ENCODE measurements at regions not wholly inside any gene's neighbourhood (a gene's known extent, or its start where the extent isn't known, plus 50 kb on each side); places are given as distances from the start of the nearest gene placed in this dataset.

DNA sequence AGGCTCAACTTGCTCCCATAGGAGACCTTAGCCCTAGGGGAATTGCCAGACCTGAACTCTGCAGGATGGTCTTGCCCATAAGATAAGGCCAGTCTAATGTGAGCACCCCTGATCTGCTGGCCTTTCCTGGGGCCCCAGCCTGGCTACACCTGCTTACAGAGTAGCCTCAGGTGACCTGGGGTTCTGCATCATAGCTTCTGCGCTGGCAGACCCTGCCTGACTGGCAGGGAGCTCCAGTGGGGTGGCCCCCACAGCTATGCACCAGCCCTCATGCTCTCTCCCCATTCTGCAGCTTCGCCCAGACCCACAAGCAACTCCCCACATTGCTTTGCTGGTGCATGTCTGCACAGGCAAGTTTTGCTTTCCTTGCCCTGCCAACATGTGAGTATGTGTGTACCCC is 371.3 kb upstream of the CLEC14A start:
- no peak overlapping the region for H3K4me3 ChIP-seq
- DNase-seq (ENCODE audit: low spot score) = no peak
- H3K9me3 ChIP-seq (ENCODE audit: low read depth) = no peaks in the 10 kb centered on the region
- no peak overlapping the region for H2AFZ ChIP-seq
- no peak overlapping the region for H3K4me2 ChIP-seq
- H4K20me1 ChIP-seq (ENCODE audit: insufficient read depth, poor library complexity, severe bottlenecking) = no peaks in the 10 kb centered on the region
- H3K4me1 ChIP-seq (ENCODE audit: insufficient read depth) = no peaks in the 10 kb centered on the region
- H3K9me2 ChIP-seq (replicated peaks; ENCODE audit: insufficient read depth) = no peaks in the 10 kb centered on the region
- H3K36me3 ChIP-seq (replicated peaks; ENCODE audit: insufficient read depth, low read depth) = no peaks in the 10 kb centered on the region
- WGBS (ENCODE audit: low lambda C conversion rate, missing lambda C conversion rate) = 96% methylated on average over 2 of the region's 2 CpGs
- H3K27me3 ChIP-seq = no peaks in the 10 kb centered on the region
- TF ChIP-seq, protein P1, sequence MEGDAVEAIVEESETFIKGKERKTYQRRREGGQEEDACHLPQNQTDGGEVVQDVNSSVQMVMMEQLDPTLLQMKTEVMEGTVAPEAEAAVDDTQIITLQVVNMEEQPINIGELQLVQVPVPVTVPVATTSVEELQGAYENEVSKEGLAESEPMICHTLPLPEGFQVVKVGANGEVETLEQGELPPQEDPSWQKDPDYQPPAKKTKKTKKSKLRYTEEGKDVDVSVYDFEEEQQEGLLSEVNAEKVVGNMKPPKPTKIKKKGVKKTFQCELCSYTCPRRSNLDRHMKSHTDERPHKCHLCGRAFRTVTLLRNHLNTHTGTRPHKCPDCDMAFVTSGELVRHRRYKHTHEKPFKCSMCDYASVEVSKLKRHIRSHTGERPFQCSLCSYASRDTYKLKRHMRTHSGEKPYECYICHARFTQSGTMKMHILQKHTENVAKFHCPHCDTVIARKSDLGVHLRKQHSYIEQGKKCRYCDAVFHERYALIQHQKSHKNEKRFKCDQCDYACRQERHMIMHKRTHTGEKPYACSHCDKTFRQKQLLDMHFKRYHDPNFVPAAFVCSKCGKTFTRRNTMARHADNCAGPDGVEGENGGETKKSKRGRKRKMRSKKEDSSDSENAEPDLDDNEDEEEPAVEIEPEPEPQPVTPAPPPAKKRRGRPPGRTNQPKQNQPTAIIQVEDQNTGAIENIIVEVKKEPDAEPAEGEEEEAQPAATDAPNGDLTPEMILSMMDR (IDR thresholded peaks at IDR 0.05; ENCODE audit: poor library complexity) = no peak
- TF ChIP-seq EZH2phosphoT487 (IDR thresholded peaks at IDR 0.05; ENCODE audit: low read depth, severe bottlenecking, unreplicated experiment) (no peak), EZH2 (IDR thresholded peaks at IDR 0.05; ENCODE audit: borderline replicate concordance) (no peak)
- H3K79me2 ChIP-seq = no peaks in the 10 kb centered on the region
- no peak overlapping the region for H3K27ac ChIP-seq

DNA sequence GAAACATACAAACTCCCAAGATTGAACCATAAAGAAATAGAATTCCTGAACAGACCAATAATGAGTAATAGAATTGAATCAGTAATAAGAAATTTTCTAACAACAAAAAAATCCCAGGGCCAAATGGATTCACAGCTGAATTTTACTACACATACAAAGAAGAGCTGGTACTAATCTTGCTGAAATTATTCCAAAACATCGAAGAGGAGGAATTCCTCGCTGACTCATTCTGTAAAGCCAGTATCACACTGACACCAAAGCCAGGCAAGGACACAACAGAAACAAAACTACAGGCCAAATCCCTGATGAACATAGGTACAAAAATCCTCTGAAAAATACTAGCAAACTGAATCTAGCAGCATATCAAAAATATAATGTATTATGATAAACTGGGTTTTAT is 367.8 kb upstream of the CLEC14A start:
- H2AFZ ChIP-seq = no peak overlapping the region
- H3K36me3 ChIP-seq (replicated peaks; ENCODE audit: insufficient read depth, low read depth) = no peaks in the 10 kb centered on the region
- no peak overlapping the region for H3K27ac ChIP-seq
- no peak for DNase-seq (ENCODE audit: low spot score)
- TF ChIP-seq, protein P1 (IDR thresholded peaks at IDR 0.05; ENCODE audit: poor library complexity) = no peak
- TF ChIP-seq EZH2phosphoT487 (IDR thresholded peaks at IDR 0.05; ENCODE audit: low read depth, severe bottlenecking, unreplicated experiment) (no peak), EZH2 (IDR thresholded peaks at IDR 0.05; ENCODE audit: borderline replicate concordance) (no peak)
- H3K9me3 ChIP-seq (ENCODE audit: low read depth) = no peaks in the 10 kb centered on the region
- no peaks in the 10 kb centered on the region for H4K20me1 ChIP-seq (ENCODE audit: insufficient read depth, poor library complexity, severe bottlenecking)
- no peak overlapping the region for H3K4me2 ChIP-seq
- no peaks in the 10 kb centered on the region for H3K9me2 ChIP-seq (replicated peaks; ENCODE audit: insufficient read depth)
- WGBS (ENCODE audit: low lambda C conversion rate, missing lambda C conversion rate) = 71% methylated on average over 2 of the region's 2 CpGs
- no peaks in the 10 kb centered on the region for H3K79me2 ChIP-seq
- H3K27me3 ChIP-seq = no peaks in the 10 kb centered on the region
- H3K4me1 ChIP-seq (ENCODE audit: insufficient read depth) = no peaks in the 10 kb centered on the region
- no peak overlapping the region for H3K4me3 ChIP-seq

DNA sequence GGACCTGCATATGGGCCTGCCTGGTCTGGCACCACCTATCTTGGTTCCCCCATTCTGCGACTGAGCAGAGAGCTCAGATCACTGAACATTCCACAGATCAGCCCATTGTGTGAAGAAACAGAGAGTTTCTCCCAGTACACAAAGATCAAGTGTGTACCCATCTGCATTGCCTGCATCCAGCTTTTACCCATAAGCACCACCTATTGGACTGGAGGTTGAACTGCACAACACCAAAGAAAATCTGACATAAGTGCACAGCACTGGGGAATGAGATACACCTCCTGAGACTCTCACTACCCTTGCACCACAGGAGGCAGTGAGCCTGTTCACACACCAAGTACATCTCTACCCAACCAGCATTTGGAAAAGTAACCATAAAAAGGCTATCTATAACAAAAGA is 362.6 kb upstream of the CLEC14A start:
- TF ChIP-seq EZH2phosphoT487 (IDR thresholded peaks at IDR 0.05; ENCODE audit: low read depth, severe bottlenecking, unreplicated experiment) (no peak), EZH2 (IDR thresholded peaks at IDR 0.05; ENCODE audit: borderline replicate concordance) (no peak)
- TF ChIP-seq, protein P1 (IDR thresholded peaks at IDR 0.05; ENCODE audit: poor library complexity) = no peak
- H3K9me3 ChIP-seq (ENCODE audit: low read depth) = no peaks in the 10 kb centered on the region

DNA sequence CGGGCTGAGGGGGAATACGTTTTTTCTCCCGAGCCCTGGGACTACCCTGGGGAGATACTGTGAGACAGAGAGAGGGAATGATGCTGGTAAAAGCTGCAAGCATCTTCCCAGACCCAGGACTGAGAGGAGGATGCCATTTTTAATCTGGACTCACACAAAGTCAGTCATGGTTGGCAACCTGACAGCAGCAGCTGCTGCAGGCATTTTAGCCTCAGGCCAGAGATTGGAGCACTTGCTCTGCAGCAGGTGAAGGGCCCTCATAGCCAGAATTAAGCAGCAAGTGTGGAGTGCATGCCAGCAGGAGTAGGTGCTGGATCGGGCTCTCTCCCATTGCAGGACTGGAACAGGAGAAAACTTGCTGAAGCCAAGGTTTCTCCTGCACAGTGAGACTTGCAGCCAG is 361.1 kb upstream of the CLEC14A start:
- 79% methylated on average over 4 of the region's 4 CpGs for WGBS (ENCODE audit: low lambda C conversion rate, missing lambda C conversion rate)
- Histone ChIP-seq H3K4me1 (ENCODE audit: insufficient read depth) (no peaks in the 10 kb centered on the region), H3K27me3 (no peaks in the 10 kb centered on the region), H3K27ac (no peak overlapping the region), H3K9me2 (replicated peaks; ENCODE audit: insufficient read depth) (no peaks in the 10 kb centered on the region), H3K4me3 (no peak overlapping the region), H3K9me3 (ENCODE audit: low read depth) (no peaks in the 10 kb centered on the region), H3K79me2 (no peaks in the 10 kb centered on the region), H4K20me1 (ENCODE audit: insufficient read depth, poor library complexity, severe bottlenecking) (no peaks in the 10 kb centered on the region), H3K4me2 (no peak overlapping the region), H2AFZ (no peak overlapping the region), H3K36me3 (replicated peaks; ENCODE audit: insufficient read depth, low read depth) (no peaks in the 10 kb centered on the region)
- DNase-seq (ENCODE audit: low spot score) = no peak
- TF ChIP-seq, protein P1 (IDR thresholded peaks at IDR 0.05; ENCODE audit: poor library complexity) = no peak
- TF ChIP-seq EZH2 (IDR thresholded peaks at IDR 0.05; ENCODE audit: borderline replicate concordance) (no peak), EZH2phosphoT487 (IDR thresholded peaks at IDR 0.05; ENCODE audit: low read depth, severe bottlenecking, unreplicated experiment) (no peak)

More for the DNA sequence above, 362.6 kb upstream of the CLEC14A start:
- no peaks in the 10 kb centered on the region for H3K79me2 ChIP-seq
- WGBS (ENCODE audit: low lambda C conversion rate, missing lambda C conversion rate) = 86% methylated on average over 1 of the region's 1 CpG
- H3K4me2 ChIP-seq = no peak overlapping the region
- no peaks in the 10 kb centered on the region for H3K36me3 ChIP-seq (replicated peaks; ENCODE audit: insufficient read depth, low read depth)
- H4K20me1 ChIP-seq (ENCODE audit: insufficient read depth, poor library complexity, severe bottlenecking) = no peaks in the 10 kb centered on the region
- no peaks in the 10 kb centered on the region for H3K9me2 ChIP-seq (replicated peaks; ENCODE audit: insufficient read depth)
- H3K27me3 ChIP-seq = no peaks in the 10 kb centered on the region
- no peaks in the 10 kb centered on the region for H3K4me1 ChIP-seq (ENCODE audit: insufficient read depth)
- H3K27ac ChIP-seq = no peak overlapping the region
- H2AFZ ChIP-seq = no peak overlapping the region
- DNase-seq (ENCODE audit: low spot score) = no peak
- H3K4me3 ChIP-seq = no peak overlapping the region
